HG03025 (cell line): ENCODE measurements at regions not wholly inside any gene's neighbourhood (a gene's known extent, or its start where the extent isn't known, plus 50 kb on each side); places are given as distances from the start of the nearest gene placed in this dataset.
"Not testable (repeated sequence)": the region's sequence is repeated elsewhere in the genome, so short reads cannot be mapped to it uniquely, and the experiment has no call there.

Experiments used
- ATAC-seq: cut with Tn5 transposase; IDR thresholded peaks from one replicate; pipeline ENCODE4 v1.9.1; 2021; ENCODE audit warnings: mild to moderate bottlenecking, moderate library complexity; ENCODE audit not compliant: unreplicated experiment, low FRiP score

DNA sequence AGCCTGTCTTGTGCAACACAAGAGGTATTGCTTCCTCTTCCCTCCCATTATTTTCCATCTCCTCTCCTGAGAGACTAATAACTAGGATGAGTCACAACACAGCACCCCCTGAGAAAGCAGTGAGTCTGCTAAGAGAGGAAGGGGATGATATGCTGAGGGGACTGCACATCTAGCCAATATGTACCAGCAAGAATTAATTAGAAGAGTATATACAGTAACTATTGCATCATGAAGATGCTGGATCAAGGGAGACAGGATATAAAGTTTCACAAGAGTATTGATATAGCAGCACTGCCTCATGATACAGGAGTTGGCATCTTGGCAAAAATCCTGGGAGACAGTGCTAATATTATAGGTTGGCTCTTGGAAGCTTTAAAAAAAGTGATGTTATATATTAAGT is 289.9 kb upstream of the RBMS1 start:
- no peak for ATAC-seq

- no peak for ATAC-seq
These were observed 290.4 kb upstream of the RBMS1 start for GRCh38 chr2:160784034-160784433.

DNA sequence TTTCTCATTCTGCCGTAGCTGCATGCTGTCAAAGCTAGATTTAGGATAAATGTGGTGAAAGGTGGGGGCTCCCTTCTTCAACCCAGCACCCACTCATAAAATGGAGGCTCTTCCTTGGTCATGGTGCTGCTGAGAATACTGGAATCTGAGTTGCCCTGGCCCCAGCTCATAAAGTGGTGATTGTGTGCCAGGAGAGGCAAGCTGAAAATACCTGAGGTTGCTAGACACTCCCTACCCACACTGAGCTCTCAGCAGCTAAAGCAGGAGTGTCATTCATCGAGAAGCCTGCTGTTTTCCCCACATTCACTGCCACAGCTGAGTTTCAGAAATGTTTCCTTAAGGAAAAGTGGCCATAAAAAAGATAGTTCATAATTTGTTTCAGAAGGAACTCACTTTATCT is 297.1 kb upstream of the RBMS1 start:
- no peak for ATAC-seq

DNA sequence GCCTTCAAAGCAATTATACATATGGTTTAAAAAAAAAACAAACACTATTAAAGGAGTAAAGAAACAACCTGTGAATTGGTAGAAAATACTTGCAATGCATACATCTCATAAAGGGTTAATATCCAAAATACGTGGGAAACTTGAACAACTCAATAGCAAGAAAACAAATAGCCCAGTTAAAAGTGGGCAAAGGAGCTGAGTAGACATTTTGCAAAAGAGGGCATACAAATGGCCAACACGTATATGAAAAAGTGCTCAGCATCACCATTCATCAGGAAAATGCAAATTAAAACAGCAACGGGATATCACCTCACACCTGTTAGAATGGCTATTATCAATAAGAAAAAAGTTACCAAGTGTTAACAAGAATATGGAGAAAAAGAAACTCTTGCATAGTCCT is 298.3 kb upstream of the RBMS1 start:
- ATAC-seq: no peak

- ATAC-seq: no peak
These were observed 299.2 kb upstream of the RBMS1 start for GRCh38 chr2:160792837-160793236.

DNA sequence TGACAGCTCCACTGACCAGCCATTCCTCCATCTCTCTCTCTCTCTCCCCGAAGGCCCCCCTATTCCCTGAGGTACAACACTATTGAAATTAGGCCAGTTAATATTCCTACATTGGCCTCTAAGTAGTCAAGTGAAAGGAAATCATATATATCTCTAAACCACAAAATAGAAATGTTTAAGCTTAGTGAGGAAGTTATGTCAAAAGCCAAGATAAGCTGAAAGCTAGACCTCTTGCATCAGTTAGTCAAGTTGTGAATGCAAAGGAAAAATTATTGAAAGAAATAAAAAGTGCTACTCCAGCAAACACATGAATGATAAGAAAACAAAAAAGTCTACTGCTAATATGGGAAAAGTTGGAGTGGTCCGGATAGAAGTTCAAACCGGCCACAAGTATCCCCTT is 301.3 kb upstream of the RBMS1 start:
- no peak for ATAC-seq

DNA sequence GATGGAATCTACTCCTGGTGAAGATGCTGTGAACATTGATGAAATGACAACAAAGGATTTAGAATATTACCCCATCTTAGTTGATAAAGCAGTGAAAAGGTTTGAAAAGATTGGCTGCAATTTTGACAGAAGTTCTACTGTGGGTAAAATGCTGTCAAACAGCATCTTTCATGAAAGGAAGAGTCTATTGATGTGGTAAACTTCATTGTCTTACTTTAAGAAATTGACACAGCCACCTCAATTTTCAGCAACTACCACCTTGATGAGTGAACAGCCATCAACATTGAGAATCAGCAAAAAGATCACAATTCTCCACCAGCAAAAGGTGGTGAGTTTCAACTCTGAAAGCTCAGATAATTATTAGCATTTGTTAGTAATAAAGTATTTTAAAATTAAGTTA is 310.3 kb upstream of the RBMS1 start:
- no peak for ATAC-seq

DNA sequence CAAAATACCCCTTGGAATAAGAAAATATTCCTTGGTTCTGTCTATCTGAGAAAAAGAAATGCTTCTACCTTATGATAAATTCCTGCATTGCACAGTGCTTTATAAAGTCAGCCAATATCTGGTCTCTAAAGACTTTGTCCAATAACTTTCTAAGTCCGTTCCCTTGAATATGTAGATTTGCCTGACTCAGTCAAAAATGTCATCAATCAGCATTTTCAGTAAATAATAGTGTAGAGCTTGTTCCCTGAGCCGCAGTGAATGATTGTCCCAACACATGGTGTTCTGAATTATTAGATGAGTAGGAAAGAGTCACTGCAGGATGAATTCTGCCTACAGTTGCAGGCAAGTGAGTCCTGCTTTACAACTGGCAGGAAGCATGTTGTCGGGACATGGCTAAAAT is 316.8 kb upstream of the RBMS1 start:
- no peak for ATAC-seq

DNA sequence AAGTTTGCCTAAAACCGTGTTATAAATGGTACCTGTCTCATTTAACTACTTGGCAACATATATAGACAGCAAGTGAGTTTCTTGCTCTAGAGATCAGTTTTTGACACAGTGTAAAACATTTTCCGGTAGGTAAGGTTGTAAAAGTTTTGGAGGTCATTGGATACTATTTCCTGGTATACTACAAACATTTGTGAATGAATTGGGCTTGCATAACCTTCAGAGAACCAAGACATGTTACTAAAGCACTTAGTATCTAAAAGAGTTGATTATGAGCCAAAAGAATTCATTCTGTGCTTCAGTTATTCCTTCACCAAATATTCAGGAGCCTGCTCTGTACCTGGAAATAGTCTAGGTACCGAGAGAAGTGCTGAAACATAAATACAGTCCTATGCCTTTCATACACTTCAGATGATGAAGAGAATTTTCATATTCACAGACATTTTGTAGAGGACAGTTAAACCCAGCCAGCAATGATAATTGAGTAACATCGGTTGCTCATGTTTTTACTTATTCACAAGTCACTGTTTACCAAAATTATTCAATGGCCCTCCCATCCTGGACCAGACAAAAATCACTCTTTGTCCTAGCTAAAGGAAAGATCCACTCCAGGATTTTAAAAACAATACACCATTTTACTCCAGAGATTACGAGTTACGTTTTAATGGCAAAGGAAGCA is 319.4 kb upstream of the RBMS1 start:
- no peak for ATAC-seq

GRCh38 chr2:160813506-160813858 is 319.9 kb upstream of the RBMS1 start:
- ATAC-seq: no peak

DNA sequence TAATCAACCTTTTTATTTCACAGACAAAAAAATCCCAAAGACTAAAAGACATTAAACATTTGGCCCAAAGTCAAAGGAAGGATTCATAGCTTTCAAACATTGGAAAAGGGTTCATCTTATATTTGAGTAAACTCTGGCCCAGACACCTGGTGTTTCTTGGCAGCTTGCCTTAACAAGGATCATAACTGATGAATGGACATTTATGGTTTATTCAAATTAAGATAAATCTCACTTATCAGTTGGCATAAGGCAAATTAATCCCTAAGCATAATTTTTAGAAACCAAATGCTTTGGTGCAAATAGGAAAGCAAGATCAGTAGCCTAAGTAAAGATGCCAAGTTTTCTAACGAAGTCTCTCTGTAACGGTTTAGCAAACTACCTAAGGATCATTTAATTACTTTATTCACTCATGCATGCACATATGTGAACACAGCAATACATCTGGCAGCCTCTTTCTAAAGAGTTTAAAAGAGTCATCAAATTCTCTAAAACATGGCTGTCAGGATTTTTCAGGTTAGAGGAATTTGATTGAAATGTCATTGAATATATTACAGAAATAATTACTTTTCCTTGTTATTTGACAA is 323.4 kb upstream of the RBMS1 start:
- ATAC-seq: no peak

GRCh38 chr2:160820691-160821090 is 327.1 kb upstream of the RBMS1 start:
- ATAC-seq: no peak

- ATAC-seq: no peak
These were observed 328.4 kb upstream of the RBMS1 start for GRCh38 chr2:160822006-160822405.

DNA sequence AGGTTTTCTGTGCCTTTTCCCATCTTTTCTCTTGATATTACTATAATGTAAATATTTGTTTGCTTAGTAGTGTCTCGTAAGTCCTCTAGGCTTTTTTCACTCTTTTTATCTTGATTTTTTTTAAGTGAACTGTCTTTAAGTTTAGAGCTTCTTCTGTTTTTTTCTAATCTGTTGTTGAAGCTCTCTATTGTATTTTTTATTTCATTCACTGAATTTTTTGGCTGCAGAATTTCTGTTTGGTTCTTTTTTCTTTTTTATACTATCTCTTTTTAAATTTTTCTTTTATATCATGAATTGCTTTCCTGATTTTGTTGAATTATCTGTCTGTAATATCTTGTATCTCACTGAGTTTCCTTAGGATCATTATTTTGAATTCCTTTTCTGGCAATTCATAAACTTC is 331.8 kb upstream of the RBMS1 start:
- ATAC-seq: no peak

DNA sequence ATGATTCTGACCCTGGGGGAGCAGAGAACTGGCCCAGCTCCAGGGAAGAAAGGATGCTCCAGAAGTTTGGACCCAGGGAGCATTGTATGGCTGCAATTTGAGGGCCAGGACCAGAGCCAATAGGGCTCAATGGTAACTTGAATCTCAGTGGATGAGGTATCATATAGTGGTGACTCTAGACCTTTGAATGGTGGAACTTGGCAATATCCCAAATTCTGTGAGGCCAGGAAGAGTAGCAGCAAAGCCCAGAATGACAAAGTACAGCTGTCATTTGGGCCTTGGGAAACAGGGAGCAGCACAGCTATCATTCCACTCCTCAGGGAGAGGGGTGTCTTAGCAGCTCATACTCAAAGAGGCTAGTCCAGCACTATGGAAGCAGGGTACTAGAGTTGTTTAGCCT is 332.9 kb upstream of the RBMS1 start:
- ATAC-seq: no peak

GRCh38 chr2:160828076-160828475 is 332.2 kb upstream of the TANK start:
- no peak for ATAC-seq

- not testable (repeated sequence) for ATAC-seq
These were observed 327.8 kb upstream of the TANK start for GRCh38 chr2:160832381-160832780.

DNA sequence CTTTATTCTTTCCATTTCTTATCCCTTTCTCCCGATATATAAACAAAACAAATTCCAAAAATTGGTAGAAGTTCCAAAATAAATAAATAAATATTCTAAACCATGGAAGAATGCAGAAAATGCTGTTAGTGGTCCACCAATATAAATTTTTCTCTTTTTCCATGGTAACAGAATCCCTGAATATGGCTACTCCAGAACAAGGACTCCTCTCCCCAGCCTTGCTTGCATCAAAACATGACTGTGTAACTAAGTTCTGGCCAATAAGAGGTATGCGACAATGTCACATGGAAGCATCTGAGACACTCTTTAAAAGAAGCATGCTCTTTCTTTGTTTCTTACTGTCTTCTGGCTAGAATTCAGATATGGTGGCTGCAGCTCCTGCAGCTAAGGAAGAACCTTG is 325.1 kb upstream of the TANK start:
- ATAC-seq: no peak

- ATAC-seq: no peak
These were observed 323.5 kb upstream of the TANK start for GRCh38 chr2:160836755-160837154.

DNA sequence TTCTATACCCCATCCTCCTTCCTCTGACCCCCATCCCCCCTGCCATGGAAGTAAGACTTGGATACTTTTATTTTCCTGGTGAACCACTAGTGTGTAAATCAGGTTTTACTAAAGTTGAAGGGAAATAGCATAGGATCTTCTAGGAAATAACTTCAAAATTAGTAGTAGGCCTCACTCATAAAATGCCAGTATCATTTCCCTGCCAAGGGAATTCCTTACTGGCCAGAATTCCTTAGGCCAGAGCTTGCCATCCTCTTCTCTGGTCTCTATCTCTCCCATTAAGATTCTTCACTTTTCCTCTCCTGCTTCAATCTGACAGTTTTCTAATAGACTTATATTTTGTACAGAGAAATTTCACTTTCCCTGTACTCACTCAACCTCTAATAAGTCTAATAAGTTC is 322.8 kb upstream of the TANK start:
- ATAC-seq: no peak

- no peak for ATAC-seq
These were observed 322.1 kb upstream of the TANK start for GRCh38 chr2:160838147-160838546.

- ATAC-seq: no peak
These were observed 321.5 kb upstream of the TANK start for GRCh38 chr2:160838691-160839090.

- no peak for ATAC-seq
These were observed 317.9 kb upstream of the TANK start for GRCh38 chr2:160842286-160842685.
